DND-41 (cell line): ENCODE measurements at regions not wholly inside any gene's neighbourhood (a gene's known extent, or its start where the extent isn't known, plus 50 kb on each side); places are given as distances from the start of the nearest gene placed in this dataset.

Experiments used
- ATAC-seq: fragments of 200-7000 bp; cut with Tn5 transposase; 3 replicates; pipeline ENCODE4 v1.9.1; 2021; ENCODE audit warnings: low read depth; ENCODE audit not compliant: insufficient read depth
- DNase-seq: peaks from one replicate; pipeline ENCODE4 v3.0.0-alpha.2; 2020
- H2AFZ ChIP-seq: 2 replicates; pipeline ENCODE4 v1.6.0; 2012; ENCODE audit warnings: low read depth, low read length
- H3K27ac ChIP-seq: 2 replicates; pipeline ENCODE4 v1.5.1; 2012; ENCODE audit warnings: low read length, inconsistent platforms
- H3K27me3 ChIP-seq: fragments of 200-600 bp; sonication (generic); 2 replicates; pipeline ENCODE4 v1.6.0; 2012; ENCODE audit warnings: low read length, mild to moderate bottlenecking, inconsistent platforms; ENCODE audit not compliant: insufficient read depth, poor library complexity
- H3K36me3 ChIP-seq: 2 replicates; pipeline ENCODE4 v1.5.1; 2012; ENCODE audit warnings: low read length, inconsistent platforms; ENCODE audit not compliant: insufficient read depth
- H3K4me1 ChIP-seq: 2 replicates; pipeline ENCODE4 v1.5.1; 2012; ENCODE audit warnings: mild to moderate bottlenecking, low read length; ENCODE audit not compliant: insufficient read depth
- H3K4me2 ChIP-seq: 2 replicates; pipeline ENCODE4 v1.6.0; 2012; ENCODE audit warnings: mild to moderate bottlenecking, moderate library complexity, low read length, inconsistent platforms; ENCODE audit not compliant: insufficient read depth
- H3K4me3 ChIP-seq, 2 experiments: fragments of 200-600 bp in 1 of 2; shearing (Covaris generic) in 1 of 2; 2 replicates each; pipeline ENCODE4 v1.5.1; 2012 to 2016; ENCODE audit warnings: inconsistent platforms in 2 of 2, low read length in 2 of 2, mild to moderate bottlenecking in 2 of 2, low read depth in 1 of 2, moderate library complexity in 1 of 2
- H3K79me2 ChIP-seq: 2 replicates; pipeline ENCODE4 v1.6.0; 2012; ENCODE audit warnings: low read length, inconsistent platforms; ENCODE audit not compliant: insufficient read depth
- H3K9ac ChIP-seq: 2 replicates; pipeline ENCODE4 v1.6.0; 2012; ENCODE audit warnings: low read depth, mild to moderate bottlenecking, inconsistent platforms, low read length, moderate library complexity
- H3K9me3 ChIP-seq: 2 replicates; pipeline ENCODE4 v1.5.1; 2012; ENCODE audit warnings: low read length, moderate library complexity, mild to moderate bottlenecking, inconsistent platforms; ENCODE audit not compliant: insufficient read depth, severe bottlenecking
- H4K20me1 ChIP-seq: 2 replicates; pipeline ENCODE4 v1.6.0; 2012; ENCODE audit warnings: low read length; ENCODE audit not compliant: insufficient read depth
- EZH2 ChIP-seq: IDR thresholded peaks from 3 replicates; pipeline ENCODE4 v1.6.1; 2012; ENCODE audit warnings: borderline replicate concordance, low read depth, mild to moderate bottlenecking, moderate library complexity, low read length, inconsistent platforms; ENCODE audit not compliant: severe bottlenecking
- TF ChIP-seq, protein P1 (sequence below): IDR thresholded peaks from 2 replicates; pipeline ENCODE4 v1.5.1; 2012; ENCODE audit warnings: borderline replicate concordance, low read length, moderate library complexity, mild to moderate bottlenecking; ENCODE audit not compliant: poor library complexity, severe bottlenecking; ENCODE audit errors: extremely low read depth

DNA sequence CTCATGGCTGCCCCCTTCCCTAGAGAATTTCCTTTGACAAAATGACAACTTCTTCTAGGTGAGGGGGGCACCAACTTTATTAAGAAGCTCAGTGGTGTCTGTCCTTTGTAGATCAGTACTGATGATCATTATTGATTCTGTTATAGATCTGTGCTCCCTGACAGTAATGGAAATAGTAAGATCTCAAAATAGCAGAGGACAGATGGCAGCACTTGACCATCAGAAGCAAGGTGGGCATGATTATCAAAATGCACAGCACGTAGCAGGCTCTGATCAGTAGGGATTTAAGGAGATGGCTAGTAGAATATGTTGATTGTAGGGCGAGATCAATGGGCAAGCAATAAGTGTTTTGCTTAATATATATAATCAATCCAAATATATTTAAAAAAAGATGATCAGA lies 208.6 kb upstream of the HDDC2 start:
- TF ChIP-seq, protein P1, sequence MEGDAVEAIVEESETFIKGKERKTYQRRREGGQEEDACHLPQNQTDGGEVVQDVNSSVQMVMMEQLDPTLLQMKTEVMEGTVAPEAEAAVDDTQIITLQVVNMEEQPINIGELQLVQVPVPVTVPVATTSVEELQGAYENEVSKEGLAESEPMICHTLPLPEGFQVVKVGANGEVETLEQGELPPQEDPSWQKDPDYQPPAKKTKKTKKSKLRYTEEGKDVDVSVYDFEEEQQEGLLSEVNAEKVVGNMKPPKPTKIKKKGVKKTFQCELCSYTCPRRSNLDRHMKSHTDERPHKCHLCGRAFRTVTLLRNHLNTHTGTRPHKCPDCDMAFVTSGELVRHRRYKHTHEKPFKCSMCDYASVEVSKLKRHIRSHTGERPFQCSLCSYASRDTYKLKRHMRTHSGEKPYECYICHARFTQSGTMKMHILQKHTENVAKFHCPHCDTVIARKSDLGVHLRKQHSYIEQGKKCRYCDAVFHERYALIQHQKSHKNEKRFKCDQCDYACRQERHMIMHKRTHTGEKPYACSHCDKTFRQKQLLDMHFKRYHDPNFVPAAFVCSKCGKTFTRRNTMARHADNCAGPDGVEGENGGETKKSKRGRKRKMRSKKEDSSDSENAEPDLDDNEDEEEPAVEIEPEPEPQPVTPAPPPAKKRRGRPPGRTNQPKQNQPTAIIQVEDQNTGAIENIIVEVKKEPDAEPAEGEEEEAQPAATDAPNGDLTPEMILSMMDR = no peak
- no peak for TF ChIP-seq EZH2
- ATAC-seq (no peak), DNase-seq (no peak)

DNA sequence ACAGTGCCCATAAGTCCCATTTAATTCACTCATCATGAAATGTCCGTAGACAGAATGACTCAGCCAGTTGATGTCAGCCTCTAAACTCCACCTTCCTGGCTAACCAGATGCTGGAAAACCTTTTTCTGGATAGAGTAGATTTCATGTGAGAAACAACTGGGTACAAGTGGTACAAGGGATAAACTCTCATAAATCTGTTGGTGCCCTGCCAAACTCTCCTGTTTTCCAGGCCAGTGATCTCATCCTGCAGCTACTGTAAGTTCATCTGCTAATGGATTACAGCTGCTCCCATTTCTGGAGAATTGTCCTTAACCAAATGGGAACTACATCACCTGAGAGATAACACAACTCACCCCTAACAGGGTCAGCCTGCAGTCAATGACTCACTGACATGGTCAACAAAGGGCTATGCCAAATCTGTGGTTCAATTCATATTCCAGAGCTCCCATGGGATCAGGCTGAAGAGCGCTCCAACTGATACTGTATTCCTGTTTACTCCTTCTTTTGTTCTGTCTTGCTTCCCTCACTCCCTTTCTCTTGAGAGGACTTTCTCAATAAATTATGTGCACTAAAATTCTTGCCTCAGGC lies 210.1 kb upstream of the HDDC2 start:
- TF ChIP-seq, protein P1 = no peak
- no peak for TF ChIP-seq EZH2
- H3K4me2 ChIP-seq = no peak overlapping the region
- H3K36me3 ChIP-seq = no peaks in the 10 kb centered on the region
- no peaks in the 10 kb centered on the region for H3K9me3 ChIP-seq
- no peaks in the 10 kb centered on the region for H3K4me1 ChIP-seq
- H2AFZ ChIP-seq = no peak overlapping the region
- H3K79me2 ChIP-seq = no peaks in the 10 kb centered on the region
- H3K9ac ChIP-seq = no peak overlapping the region
- no peaks in the 10 kb centered on the region for H3K27me3 ChIP-seq
- H4K20me1 ChIP-seq = no peaks in the 10 kb centered on the region
- DNase-seq (no peak), ATAC-seq (no peak)
- H3K27ac ChIP-seq = no peak overlapping the region
- no peak overlapping the region for H3K4me3 ChIP-seq

More for the DNA sequence above, 208.6 kb upstream of the HDDC2 start:
- H3K4me2 ChIP-seq = no peak overlapping the region
- H4K20me1 ChIP-seq = no peaks in the 10 kb centered on the region
- no peaks in the 10 kb centered on the region for H3K4me1 ChIP-seq
- H3K27me3 ChIP-seq = no peaks in the 10 kb centered on the region
- no peaks in the 10 kb centered on the region for H3K36me3 ChIP-seq
- no peak overlapping the region for H3K4me3 ChIP-seq
- no peaks in the 10 kb centered on the region for H3K9me3 ChIP-seq
- no peak overlapping the region for H3K27ac ChIP-seq
- no peaks in the 10 kb centered on the region for H3K79me2 ChIP-seq
- H3K9ac ChIP-seq = no peak overlapping the region
- H2AFZ ChIP-seq = no peak overlapping the region

DNA sequence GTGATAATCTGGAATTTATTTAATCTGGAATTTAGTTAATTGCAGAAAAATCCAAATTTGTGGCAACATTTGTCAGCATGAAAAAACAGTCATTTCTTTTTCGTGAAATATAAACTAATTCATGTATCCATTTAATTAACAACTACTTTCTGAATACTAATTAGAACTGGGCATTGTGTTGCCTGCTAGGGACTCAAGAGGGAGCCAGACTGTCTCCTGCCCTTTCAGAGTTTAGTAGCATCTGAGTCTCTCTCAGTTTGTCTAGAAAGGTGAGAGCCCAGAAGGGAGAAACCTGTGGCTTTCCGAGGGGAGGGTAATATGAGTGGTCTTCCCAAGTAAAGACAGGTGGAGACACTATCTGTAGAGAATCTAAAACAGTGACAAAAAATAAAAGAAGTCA lies 210.9 kb upstream of the HDDC2 start:
- H3K9ac ChIP-seq = no peak overlapping the region
- H3K27ac ChIP-seq = no peak overlapping the region
- no peaks in the 10 kb centered on the region for H3K9me3 ChIP-seq
- H3K27me3 ChIP-seq = no peaks in the 10 kb centered on the region
- no peak overlapping the region for H3K4me2 ChIP-seq
- DNase-seq (no peak), ATAC-seq (no peak)
- no peaks in the 10 kb centered on the region for H3K4me1 ChIP-seq
- no peak overlapping the region for H3K4me3 ChIP-seq
- TF ChIP-seq, protein P1 = peak; percentile 25
- no peak for TF ChIP-seq EZH2
- H3K79me2 ChIP-seq = no peaks in the 10 kb centered on the region
- H4K20me1 ChIP-seq = no peaks in the 10 kb centered on the region
- H3K36me3 ChIP-seq = no peaks in the 10 kb centered on the region
- H2AFZ ChIP-seq = no peak overlapping the region
